ENCODE measurements at regions not wholly inside any gene's neighbourhood (a gene's known extent, or its start where the extent isn't known, plus 50 kb on each side); places are given as distances from the start of the nearest gene placed in this dataset.

GRCh38 chr14:43939836-43940235 is 567.2 kb downstream of the FSCB start:
- TF ChIP-seq CTCF (IDR thresholded peaks at IDR 0.05), result no peak
- TF ChIP-seq POLR2A (IDR thresholded peaks at IDR 0.05), result no peak

Data from lower leg skin (tissue), 3 donors.